ENCODE measurements at regions not wholly inside any gene's neighbourhood (a gene's known extent, or its start where the extent isn't known, plus 50 kb on each side); places are given as distances from the start of the nearest gene placed in this dataset.
"Not testable (repeated sequence)": the region's sequence is repeated elsewhere in the genome, so short reads cannot be mapped to it uniquely, and the experiment has no call there.

DNA sequence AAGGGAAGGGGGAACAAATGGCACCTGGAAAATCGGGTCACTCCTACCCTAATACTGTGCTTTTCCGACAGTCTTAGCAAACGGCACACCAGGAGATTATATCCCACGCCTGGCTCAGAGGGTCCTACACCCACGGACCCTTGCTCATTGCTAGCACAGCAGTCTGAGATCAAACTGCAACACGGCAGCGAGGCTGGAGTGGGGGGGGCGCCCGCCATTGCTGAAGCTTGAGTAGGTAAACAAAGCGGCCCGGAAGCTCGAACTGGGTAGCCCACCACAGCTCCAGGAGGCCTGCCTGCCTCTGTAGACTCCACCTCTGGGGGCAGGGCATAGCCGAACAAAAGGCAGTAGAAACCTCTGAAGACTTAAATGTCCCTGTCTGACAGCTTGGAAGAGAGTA, 82.1 kb upstream of the SIM2 start:
- intact Hi-C loops (cut with DNase I); DNase-seq (ENCODE audit: low spot score): not testable (repeated sequence)

DNA sequence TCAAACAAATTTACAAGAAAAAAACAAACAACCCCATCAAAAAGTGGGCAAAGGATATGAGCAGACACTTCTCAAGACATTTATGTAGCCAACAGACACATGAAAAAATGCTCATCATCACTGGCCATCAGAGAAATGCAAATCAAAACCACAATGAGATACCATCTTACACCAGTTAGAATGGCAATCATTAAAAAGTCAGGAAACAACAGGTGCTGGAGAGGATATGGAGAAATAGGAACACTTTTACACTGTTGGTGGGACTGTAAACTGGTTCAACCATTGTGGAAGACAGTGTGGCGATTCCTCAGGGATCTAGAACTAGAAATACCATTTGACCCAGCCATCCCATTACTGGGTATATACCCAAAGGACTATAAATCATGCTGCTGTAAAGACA, 77.1 kb upstream of the SIM2 start:
- DNase-seq (ENCODE audit: low spot score); intact Hi-C loops (cut with DNase I): not testable (repeated sequence)

DNA sequence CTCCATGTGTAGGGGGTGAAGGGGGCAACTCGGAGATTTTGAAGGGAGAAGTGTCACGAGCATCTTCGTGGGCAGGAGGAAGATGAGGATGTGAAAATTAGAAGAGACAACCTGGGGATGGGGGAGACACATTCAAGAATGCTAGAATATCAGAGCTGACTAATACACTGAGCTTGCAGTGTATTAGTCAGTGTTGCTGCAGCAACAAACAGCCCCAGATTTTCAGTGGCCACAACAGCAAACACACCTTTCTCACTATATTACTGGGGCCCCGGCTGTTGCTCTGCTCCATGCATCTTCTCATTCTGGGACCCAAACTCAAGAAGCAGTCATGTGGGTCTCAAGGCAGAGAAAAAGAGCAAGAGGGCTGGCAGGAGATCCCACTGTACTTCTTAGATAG, 74.8 kb upstream of the SIM2 start:
- no peak for DNase-seq (ENCODE audit: low spot score)
- intact Hi-C loops (cut with DNase I), result no loop called here

DNA sequence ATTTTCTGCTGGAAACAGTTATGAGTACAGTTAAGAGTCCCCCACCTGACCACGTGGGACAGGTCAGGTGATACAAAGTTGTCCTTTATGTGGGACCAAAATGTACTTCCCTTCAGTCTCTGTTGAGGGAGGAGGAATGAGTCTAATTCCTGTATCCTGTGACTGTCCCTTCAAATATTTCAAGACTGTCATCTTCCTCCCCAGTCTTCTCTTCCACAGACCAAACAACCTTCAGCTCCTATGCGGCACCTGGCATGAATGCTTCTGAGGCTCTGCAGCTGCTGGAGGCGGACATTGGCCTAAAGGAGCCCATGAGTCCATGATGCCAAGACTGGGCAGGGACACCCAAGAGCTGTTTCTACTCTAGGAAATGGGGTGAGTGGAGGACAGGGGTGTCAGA, 72.1 kb upstream of the SIM2 start:
- intact Hi-C loops (cut with DNase I), result no loop called here
- DNase-seq (ENCODE audit: low spot score), result no peak

DNA sequence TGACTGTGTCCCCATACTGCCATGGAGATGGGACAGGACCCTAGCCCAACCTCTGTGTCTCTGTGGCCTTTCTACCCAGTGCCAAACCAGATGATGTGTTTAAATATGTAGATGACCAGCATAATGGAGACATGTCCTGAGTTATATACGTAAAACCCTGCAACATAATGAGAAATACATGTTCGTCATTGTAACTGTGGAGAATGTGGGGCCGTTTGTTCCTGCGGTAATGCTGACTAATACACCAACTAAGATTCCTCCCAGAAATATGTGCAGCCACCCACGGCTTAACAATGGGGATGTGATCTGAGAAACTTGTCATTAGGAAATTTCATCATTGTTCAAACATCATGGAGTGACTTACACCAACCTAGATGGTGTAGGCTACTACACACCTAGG, 71.7 kb upstream of the SIM2 start:
- intact Hi-C loops (cut with DNase I), result no loop called here
- DNase-seq (ENCODE audit: low spot score), result no peak

DNA sequence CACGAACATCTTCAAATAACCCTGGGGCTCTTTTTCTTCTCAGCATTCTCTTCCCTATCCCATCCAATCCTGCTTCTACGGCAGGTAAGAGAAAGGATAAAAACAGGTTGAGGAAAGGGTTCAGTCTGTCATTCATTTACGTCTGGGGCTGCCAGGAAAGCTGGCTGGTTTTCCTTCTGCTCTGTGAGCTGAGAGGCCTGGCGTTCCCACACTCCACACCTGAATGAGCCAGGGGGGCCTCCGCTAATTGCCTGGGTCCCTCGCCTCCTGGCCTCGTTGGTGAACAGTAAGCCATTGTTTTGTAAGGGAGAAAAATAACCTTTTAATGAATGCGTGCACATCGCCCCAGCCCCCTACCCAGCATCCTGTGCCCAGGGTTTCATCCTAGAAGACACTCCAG, 70.8 kb upstream of the SIM2 start:
- DNase-seq (ENCODE audit: low spot score), result no peak
- intact Hi-C loops (cut with DNase I), result no loop called here

DNA sequence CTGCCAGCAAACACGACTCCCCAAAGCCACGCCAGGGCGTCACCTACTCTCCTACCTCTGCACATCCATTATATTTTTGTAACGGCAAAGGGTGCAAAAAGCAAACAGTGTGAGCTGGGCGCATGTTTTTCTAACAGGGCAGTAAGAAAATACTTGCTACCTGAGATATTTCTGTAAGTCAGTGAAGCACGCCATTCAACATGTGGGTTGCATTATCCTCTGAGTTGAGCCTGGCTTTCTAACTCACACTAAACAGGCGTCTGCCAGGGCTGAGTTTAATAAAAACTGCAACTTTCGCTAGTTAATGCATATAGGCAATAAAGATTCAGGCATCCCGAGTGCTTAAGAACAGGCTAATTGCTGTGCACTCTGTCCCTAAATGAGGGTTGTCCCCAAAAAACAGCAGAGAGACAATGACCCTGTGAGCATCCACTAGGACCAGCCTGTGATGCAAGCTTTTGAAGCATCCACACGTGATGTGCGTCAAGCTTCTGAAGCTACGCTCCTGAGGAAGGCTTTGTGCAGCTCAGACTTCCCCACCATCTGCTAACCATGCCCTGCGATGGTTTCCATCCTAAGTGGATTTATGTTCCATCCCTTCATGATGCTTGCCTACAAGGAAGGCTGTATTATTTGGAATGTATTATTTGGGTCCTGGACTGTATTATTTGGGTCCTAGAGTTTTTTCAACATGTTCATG, 70.0 kb upstream of the SIM2 start:
- DNase-seq (ENCODE audit: low spot score), result no peak
- intact Hi-C loops (cut with DNase I), result no loop called here

DNA sequence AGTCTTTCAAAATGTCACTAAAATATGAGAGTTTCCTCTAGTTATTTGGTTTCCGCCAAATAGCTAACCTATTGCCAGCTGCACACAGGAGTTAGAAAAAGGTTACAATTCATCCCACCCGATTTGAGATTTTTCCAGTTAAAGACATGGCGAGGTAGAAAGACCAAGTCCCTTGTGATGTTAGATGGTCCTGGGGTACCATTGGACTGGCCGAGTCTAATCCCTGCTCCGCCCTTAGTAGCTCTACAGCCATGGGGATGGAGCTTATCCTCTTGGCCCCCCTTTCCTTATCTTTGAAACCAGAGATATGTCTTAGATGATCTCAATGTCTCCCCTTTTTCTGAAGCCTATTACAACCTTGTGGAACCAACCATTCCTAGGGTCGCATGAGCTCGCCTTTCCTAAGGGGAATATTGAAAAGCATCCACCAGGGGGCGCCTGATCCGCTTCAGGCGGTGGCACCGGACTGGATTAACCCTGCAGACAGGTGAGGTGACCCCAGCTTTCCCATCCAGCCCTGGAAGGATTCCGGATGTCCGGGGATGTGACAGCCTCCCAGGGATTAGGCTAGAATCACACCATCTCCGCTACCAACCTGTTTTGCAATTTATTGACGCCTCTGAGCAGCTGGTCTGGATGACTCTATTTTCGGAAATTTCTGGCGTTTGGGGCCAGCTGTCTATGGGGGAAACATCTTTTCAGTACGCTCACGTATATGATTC, 68.3 kb upstream of the SIM2 start:
- DNase-seq (ENCODE audit: low spot score), result no peak
- intact Hi-C loops (cut with DNase I), result no loop called here

DNA sequence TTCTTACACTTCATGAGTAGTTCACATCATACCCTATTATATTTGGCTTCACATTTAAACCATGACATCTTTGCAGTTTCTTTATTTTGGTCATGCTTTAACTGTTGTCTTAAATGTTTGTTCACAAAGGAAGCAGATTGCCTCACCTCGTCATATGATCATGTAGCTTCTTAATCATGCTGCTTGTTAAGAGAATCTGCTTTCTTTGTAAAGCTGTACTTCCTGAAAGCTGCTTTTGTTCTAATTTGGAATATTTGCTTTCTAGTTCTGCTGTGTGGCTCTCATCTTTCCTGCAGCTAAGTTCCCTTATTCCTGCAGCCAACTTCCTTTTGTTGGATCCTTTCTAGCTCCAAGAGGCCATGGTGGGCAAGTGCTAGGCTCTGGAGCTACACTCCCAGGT, 62.9 kb upstream of the SIM2 start:
- intact Hi-C loops (cut with DNase I), result no loop called here
- no peak for DNase-seq (ENCODE audit: low spot score)

DNA sequence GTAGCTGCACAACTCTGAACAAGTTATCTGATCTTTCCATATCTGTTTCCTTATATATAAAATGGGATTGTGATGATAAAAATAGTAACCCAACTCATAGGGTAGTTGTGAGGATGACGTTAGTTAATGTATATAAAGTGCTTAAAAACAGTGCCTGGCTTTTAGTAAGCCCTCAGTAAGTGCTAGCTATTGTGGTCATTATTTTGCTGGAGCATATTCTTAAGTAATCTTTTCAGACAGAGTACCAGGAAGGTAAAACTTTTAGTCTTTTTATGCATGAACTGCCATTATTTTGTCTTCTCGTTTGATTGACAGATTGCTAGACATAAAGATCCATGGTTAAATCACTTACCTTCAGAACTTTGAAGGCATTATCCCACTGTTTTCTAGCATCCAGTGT, 62.5 kb upstream of the SIM2 start:
- intact Hi-C loops (cut with DNase I), result no loop called here

DNA sequence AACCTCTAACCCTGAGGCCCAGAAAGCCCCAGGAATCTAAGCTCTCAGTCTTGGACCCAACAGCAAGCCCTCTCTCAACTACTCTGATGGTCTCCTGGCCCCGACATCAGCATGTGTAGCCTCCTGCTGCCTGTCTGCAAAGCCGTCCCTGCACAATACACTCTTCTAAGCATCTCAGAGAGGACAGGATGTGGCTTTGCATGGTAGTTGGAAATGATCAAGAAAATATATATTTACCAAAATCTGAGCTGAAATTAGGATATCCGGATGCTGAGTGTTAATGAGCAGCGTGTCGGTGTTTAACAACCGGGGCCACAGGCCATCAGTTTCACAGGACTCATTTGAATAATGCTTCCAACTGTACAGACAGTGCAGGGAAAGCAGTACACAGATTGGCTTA, 59.1 kb upstream of the SIM2 start:
- DNase-seq (ENCODE audit: low spot score), result no peak
- intact Hi-C loops (cut with DNase I), result no loop called here

More for the DNA sequence above, 62.5 kb upstream of the SIM2 start:
- DNase-seq (ENCODE audit: low spot score), result no peak

DNA sequence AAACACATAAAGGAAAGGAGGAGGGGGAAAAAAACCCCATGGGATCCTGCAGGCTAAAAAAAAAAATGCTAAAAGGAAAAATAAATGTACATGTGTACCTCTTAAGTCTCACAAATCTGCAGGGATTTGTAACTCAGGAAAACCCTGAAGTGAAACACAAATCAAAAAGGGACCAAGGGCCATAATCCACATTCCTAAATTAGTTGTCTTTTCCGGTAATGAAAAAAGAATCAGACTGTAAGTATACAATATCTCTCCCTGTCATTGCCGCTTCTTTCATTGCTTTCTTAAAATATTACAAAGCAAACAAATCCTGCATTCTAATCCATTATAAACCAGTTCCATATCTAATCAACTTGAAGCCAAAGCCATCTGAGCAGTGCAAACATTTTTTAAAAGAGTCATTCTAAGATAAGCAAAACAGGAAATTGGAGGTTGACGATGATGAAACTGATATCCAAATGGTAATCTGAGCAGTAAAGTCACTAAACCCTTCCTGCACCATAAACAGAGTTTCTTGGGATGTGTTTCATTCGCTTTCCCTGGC, 58.7 kb upstream of the SIM2 start:
- DNase-seq (ENCODE audit: low spot score), result no peak
- intact Hi-C loops (cut with DNase I), result no loop called here

DNA sequence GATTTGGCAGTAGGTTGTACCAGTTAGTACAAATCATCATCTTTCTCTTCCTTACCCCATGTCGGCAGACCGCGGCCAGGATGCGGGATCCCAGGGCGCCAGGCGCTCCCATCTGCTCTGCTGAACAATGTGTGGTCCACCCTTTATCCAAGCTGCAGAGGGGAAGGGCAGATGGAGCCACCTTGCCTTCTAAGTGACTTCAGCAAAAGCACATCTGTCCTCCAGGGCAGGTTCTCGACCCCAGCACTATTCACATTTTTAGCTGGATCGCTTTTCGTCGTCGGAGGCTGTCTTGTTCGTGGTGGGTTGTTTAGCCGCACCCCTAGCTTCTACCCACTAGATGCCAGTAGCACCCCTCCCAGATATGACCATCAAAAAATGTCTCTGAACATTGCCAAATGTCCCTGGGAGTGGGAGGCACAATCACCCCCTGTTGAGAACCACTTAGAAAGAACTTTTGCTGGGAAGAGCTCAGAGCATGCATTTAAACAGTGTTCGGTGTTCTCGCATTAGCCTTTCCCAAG, 58.1 kb upstream of the SIM2 start:
- intact Hi-C loops (cut with DNase I), result no loop called here
- no peak for DNase-seq (ENCODE audit: low spot score)

DNA sequence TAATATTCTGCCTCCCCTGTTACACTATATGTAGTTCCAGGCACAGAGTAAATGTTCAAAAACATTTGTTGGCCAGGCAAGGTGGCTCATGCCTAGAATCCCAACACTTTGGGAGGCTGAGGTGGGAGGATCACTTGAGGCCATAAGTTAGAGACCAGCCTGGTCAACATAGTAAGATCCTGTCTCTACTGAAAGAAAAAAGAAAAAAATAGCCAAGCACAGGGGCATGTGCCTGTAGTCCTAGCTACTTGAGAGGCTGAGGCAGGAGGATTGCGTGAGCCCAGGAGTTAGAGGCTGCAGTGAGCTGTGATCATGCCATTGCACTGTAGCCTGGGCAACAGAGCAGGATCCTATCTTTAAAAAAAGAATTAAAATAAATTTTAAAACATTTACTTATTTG, 57.6 kb upstream of the SIM2 start:
- intact Hi-C loops (cut with DNase I), result no loop called here
- DNase-seq (ENCODE audit: low spot score), result no peak

DNA sequence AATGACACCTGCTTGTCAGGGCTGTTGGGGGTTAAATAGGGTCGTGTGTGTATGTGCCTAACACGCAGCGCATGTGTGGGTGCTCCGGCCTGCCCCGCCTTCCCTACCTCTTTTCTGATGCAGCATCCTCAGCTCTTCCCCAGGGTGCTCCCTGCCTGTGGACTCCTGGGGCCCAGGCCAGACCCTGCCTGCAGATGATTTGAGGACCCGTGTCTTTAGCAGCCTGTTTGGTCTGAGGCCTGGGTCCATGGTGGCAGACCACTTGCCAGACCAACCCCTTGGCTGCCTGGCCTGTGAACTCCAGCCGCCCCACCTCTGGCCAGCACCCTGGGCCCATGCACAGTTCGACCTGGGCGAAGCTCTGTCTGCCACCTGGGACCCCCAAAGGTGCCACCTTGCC, 57.0 kb upstream of the SIM2 start:
- intact Hi-C loops (cut with DNase I), result no loop called here
- no peak for DNase-seq (ENCODE audit: low spot score)

DNA sequence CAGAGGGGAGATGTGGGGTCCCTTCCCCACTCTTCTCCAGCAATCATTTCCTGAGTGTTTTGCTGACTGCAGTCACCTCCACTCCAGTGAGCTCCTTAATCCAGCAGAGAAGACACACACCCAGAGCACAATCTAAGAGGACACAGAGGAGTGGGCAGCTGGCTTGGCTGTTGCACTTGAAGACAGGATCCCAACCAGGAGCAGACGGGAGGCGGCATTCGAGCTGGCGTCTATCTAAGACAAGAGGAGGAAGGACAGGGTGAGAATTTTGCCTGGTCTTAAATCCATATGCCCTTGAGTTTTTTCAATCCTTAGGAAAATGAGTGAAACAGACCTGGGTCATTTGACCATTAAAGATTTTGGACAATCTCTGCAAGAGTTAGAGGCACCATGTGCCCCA, 56.1 kb upstream of the SIM2 start:
- intact Hi-C loops (cut with DNase I), result no loop called here
- no peak for DNase-seq (ENCODE audit: low spot score)

DNA sequence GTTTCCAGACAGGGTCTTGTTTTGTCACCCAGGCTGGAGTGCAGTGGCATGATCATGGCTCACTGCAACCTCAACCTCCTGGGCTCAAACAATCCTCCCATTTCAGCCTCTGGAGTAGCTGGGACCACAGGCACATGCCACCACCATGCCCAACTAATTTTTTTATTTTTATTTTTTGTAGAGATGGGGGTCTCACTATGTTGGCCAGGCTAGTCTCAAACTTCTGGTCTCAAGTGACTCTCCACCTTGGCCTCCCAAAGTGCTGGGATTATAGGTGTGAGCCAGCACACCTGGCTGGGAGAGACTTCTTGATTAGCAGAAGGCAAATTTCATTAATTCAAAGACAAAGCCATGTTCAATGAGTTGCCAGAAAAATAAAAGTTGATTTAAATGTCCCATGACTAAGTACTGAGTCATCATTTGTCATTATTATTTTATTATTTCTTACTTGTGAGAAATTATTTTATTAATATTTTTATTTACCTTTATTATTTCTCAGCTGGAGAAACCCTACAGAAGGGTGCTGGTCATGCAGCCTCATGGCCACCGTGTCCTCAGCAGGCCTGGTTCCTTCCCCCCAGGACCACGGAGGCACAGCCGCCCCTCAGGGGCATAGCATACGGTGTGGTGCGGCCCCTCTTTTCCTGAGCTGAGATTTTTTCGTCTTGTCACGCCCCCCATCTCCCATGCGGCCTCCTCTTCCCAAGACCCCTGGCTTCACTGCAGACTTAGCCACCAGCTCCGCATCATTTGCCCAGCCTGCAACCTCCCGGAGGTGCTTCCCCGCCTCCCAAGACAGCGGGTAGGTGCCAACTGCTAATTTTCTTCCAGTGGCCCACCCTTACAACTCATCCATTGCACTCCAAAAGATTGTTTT, 55.3 kb upstream of the SIM2 start:
- intact Hi-C loops (cut with DNase I), result no loop called here
- DNase-seq (ENCODE audit: low spot score), result no peak

DNA sequence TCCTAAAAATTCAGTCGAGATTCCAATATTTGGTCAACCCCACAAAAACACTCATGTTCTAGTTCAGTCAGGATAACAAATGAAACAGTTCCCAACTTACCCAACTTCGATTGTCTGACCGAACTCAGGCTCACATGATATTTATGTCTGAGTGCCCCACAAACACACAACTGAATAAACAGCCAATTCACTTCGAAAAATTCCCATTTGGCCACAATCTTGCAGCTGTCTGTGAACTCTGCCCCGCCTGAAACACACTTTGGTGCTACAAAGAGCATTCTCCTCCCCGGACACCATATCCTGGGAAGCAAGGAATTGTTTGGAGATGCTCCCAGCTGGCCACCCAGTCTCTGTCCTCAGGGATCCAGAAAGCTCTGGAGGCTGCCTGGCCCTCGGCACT, 52.9 kb upstream of the SIM2 start:
- DNase-seq (ENCODE audit: low spot score), result no peak
- intact Hi-C loops (cut with DNase I), result loop anchor here in 1 of 2 donors (5.0 kb wide), 1 partner anchor 486 kb away; no protein-coding TSS in a partner anchor

DNA sequence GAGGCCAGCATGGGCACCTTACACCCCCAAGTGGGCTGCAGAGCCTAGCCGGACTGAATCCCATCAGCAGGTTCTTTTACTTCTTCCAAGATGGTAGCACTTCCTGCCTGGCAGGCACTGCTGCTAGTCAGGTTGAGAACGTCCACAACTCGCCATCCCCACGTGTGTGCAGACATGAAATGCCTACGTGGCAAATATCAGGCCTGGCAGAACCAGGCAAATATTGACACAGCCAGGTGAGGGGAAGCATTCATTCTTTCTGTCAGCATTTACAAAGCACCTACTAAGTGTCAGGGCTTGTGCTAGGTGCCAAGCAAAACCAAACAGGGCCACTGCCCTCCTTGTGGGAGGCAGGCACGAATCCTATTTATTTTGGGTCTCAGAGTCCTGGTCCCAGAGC, 52.3 kb upstream of the SIM2 start:
- intact Hi-C loops (cut with DNase I), result loop anchor here in 1 of 2 donors (5.0 kb wide), 1 partner anchor 486 kb away; no protein-coding TSS in a partner anchor

More for the DNA sequence above, 52.3 kb upstream of the SIM2 start:
- no peak for DNase-seq (ENCODE audit: low spot score)

All from posterior vena cava (tissue), 2 donors.